Fibroblast of skin of right quadriceps (primary cell): ENCODE measurements at regions not wholly inside any gene's neighbourhood (a gene's known extent, or its start where the extent isn't known, plus 50 kb on each side); places are given as distances from the start of the nearest gene placed in this dataset.

Source experiments
- DNase-seq: peaks from one replicate; pipeline ENCODE4 v3.0.0-alpha.2; 2013

- DNase-seq: no peak
Observed at GRCh38 chr10:62866941-62867340, 50.8 kb upstream of the EGR2 start.

GRCh38 chr10:62866451-62866850 lies 50.3 kb upstream of the EGR2 start:
- DNase-seq: peak; percentile 11
